Keratinocyte (primary cell): ENCODE measurements at regions not wholly inside any gene's neighbourhood (a gene's known extent, or its start where the extent isn't known, plus 50 kb on each side); places are given as distances from the start of the nearest gene placed in this dataset.

ENCODE experiments used
- DNase-seq: peaks from one replicate; pipeline ENCODE4 v3.0.0-alpha.2; 2011; ENCODE audit warnings: low read depth, missing footprints, low spot score
- FAIRE-seq: peaks from 2 replicates; lab custom pipeline; 2011; peaks lifted over from hg19 to GRCh38; lab: Jason Lieb, UNC
- H2AFZ ChIP-seq: 2 replicates; pipeline ENCODE4 v1.6.0; 2012; ENCODE audit warnings: low read length, control low read depth, inconsistent platforms; ENCODE audit not compliant: control insufficient read depth
- H3K27ac ChIP-seq: 2 replicates; pipeline ENCODE4 v1.5.1; 2011; ENCODE audit warnings: low read length; ENCODE audit not compliant: control insufficient read depth, insufficient read depth
- H3K27me3 ChIP-seq: 3 replicates; pipeline ENCODE4 v1.6.0; 2011; ENCODE audit warnings: low read length; ENCODE audit not compliant: control insufficient read depth, insufficient read depth; ENCODE audit errors: extremely low read depth
- H3K36me3 ChIP-seq, 2 experiments: 2 replicates in 1 of 2; 3 replicates in 1 of 2; pipeline ENCODE4 v1.5.1; 2011; ENCODE audit warnings: low read length in 2 of 2, mild to moderate bottlenecking in 1 of 2; ENCODE audit not compliant: control insufficient read depth in 2 of 2, insufficient read depth in 2 of 2; ENCODE audit errors: extremely low read depth in 1 of 2
- H3K4me1 ChIP-seq: 3 replicates; pipeline ENCODE4 v1.5.1; 2011; ENCODE audit warnings: low read length; ENCODE audit not compliant: control insufficient read depth, insufficient read depth; ENCODE audit errors: extremely low read depth
- H3K4me2 ChIP-seq: 3 replicates; pipeline ENCODE4 v1.6.0; 2011; ENCODE audit warnings: low read depth, low read length; ENCODE audit not compliant: control insufficient read depth, insufficient read depth; ENCODE audit errors: extremely low read depth
- H3K4me3 ChIP-seq, 3 experiments: fragments of 200-600 bp in 1 of 3; sonication (generic) in 1 of 3; 2 replicates in 2 of 3; 3 replicates in 1 of 3; pipeline ENCODE4 v1.5.1; 2011 to 2016; ENCODE audit warnings: low read length in 3 of 3, mild to moderate bottlenecking in 3 of 3, control low read depth in 2 of 3, inconsistent platforms in 1 of 3, low read depth in 1 of 3, mixed read lengths in 1 of 3, mixed run types in 1 of 3, moderate library complexity in 1 of 3; ENCODE audit not compliant: control insufficient read depth in 2 of 3, insufficient read depth in 2 of 3; ENCODE audit errors: extremely low read depth in 1 of 3
- H3K79me2 ChIP-seq: 2 replicates; pipeline ENCODE4 v1.6.0; 2012; ENCODE audit warnings: low read length; ENCODE audit not compliant: control insufficient read depth, insufficient read depth
- H3K9ac ChIP-seq: 3 replicates; pipeline ENCODE4 v1.6.0; 2011; ENCODE audit warnings: low read length; ENCODE audit not compliant: control insufficient read depth, insufficient read depth; ENCODE audit errors: extremely low read depth
- H3K9me1 ChIP-seq: 3 replicates; pipeline ENCODE4 v1.6.0; 2011; ENCODE audit warnings: low read length; ENCODE audit not compliant: control insufficient read depth, insufficient read depth; ENCODE audit errors: extremely low read depth
- H3K9me3 ChIP-seq: 2 replicates; pipeline ENCODE4 v1.5.1; 2012; ENCODE audit warnings: low read depth, low read length; ENCODE audit not compliant: control insufficient read depth
- H4K20me1 ChIP-seq: 3 replicates; pipeline ENCODE4 v1.6.0; 2011; ENCODE audit warnings: low read length; ENCODE audit not compliant: control insufficient read depth, insufficient read depth; ENCODE audit errors: extremely low read depth
- CTCF ChIP-seq, 3 experiments: IDR thresholded peaks in 1 of 3; conservative IDR thresholded peaks in 1 of 3; optimal IDR thresholded peaks in 1 of 3; 2 replicates in 2 of 3; 3 replicates in 1 of 3; pipeline versions ENCODE3 to v1.5.1; 2011; ENCODE audit warnings: low read length in 3 of 3, mild to moderate bottlenecking in 3 of 3, moderate library complexity in 2 of 3, control low read depth in 1 of 3, inconsistent platforms in 1 of 3; ENCODE audit not compliant: insufficient read depth in 2 of 3; ENCODE audit errors: extremely low read depth in 1 of 3
- EZH2 ChIP-seq: IDR thresholded peaks from one replicate; pipeline ENCODE4 v1.6.1; 2012; ENCODE audit warnings: inconsistent platforms, mild to moderate bottlenecking, low read length, moderate library complexity
- dilution Hi-C: fragments of 300-500 bp; cut with MboI; formaldehyde crosslinking; loops from one replicate; pipeline ENCODE4 v1.7.0; 2020; ENCODE audit warnings: low sequenced_read_pairs; ENCODE audit not compliant: extremely low pct_ligation_motif_present

DNA sequence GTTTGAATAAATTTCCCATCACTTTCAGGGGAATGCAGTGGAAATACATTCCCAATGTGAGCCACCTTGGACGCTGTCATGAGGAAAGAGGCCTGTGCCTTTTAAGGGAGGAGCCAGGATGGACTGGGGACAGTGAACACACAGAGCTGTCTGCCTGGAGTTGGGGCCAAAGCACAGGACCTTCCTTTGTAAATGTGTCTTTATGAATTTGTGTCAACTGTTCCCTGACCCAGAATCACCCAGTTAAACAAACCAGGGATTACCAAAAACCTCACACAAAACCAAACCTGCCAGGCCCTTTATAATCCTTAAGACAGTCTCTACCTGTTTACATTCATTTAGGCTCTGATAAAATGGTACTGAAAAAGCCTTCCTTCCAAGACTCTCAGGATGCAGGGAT, 513.7 kb downstream of the MAFB start:
- DNase-seq: no peak
- H3K27ac ChIP-seq: no peak overlapping the region
- peaks cover 16% of the 10 kb centered on the region for H3K4me1 ChIP-seq
- no peaks in the 10 kb centered on the region for H3K36me3 ChIP-seq
- H3K4me2 ChIP-seq: no peak overlapping the region
- dilution Hi-C loops: no loop called here
- H3K9ac ChIP-seq: no peak overlapping the region
- H3K4me3 ChIP-seq: no peak overlapping the region
- H3K27me3 ChIP-seq: no peaks in the 10 kb centered on the region
- no peak overlapping the region for H2AFZ ChIP-seq
- no peaks in the 10 kb centered on the region for H4K20me1 ChIP-seq
- H3K9me1 ChIP-seq: no peaks in the 10 kb centered on the region
- no peaks in the 10 kb centered on the region for H3K9me3 ChIP-seq
- no peak for TF ChIP-seq CTCF (optimal IDR thresholded peaks at IDR 0.05 in 1 of 3, IDR thresholded peaks at IDR 0.05 in 1 of 3, conservative IDR thresholded peaks at IDR 0.05 in 1 of 3; ENCODE audit: extremely low read depth in 1 of 3, insufficient read depth in 2 of 3, low read length in 3 of 3)
- no peak for TF ChIP-seq EZH2
- H3K79me2 ChIP-seq: no peaks in the 10 kb centered on the region
- FAIRE-seq: no peak

DNA sequence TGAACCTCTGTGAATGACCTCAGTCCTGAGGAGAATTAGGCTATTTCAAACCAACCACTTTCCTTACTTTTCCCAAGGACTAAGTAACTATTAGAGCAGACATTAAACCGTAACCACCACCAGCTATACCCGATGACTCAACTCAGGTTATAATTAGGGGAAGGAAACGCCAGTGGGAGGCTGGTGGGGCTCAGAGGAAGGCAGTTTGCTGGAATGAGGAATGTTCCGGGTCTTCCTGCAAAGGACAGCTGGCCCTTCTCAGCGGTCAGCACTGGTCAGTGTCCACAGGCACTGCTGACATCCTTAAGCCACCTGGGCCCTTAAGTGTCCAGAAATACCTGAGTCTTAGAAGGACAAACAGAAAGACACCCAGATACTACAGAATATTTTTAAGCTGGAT, 515.2 kb downstream of the MAFB start:
- no peaks in the 10 kb centered on the region for H4K20me1 ChIP-seq
- no peak overlapping the region for H3K4me2 ChIP-seq
- no peaks in the 10 kb centered on the region for H3K9me1 ChIP-seq
- H3K9ac ChIP-seq: no peak overlapping the region
- FAIRE-seq (no peak), DNase-seq (no peak)
- no peaks in the 10 kb centered on the region for H3K79me2 ChIP-seq
- no peaks in the 10 kb centered on the region for H3K27me3 ChIP-seq
- H3K36me3 ChIP-seq: no peaks in the 10 kb centered on the region
- H3K4me1 ChIP-seq: peaks cover 16% of the 10 kb centered on the region
- H3K4me3 ChIP-seq: no peak overlapping the region
- H3K27ac ChIP-seq: no peak overlapping the region
- dilution Hi-C loops: no loop called here
- no peak overlapping the region for H2AFZ ChIP-seq
- TF ChIP-seq CTCF (optimal IDR thresholded peaks at IDR 0.05 in 1 of 3, IDR thresholded peaks at IDR 0.05 in 1 of 3, conservative IDR thresholded peaks at IDR 0.05 in 1 of 3; ENCODE audit: extremely low read depth in 1 of 3, insufficient read depth in 2 of 3, low read length in 3 of 3) (no peak), EZH2 (no peak)
- no peaks in the 10 kb centered on the region for H3K9me3 ChIP-seq
